Stimulated activated CD4-positive, alpha-beta T cell treated with anti-CD3 and anti-CD28 coated beads, Interleukin-4, amount 100 ng/mL, for 4 hours (primary cell): ENCODE measurements at regions not wholly inside any gene's neighbourhood (a gene's known extent, or its start where the extent isn't known, plus 50 kb on each side); places are given as distances from the start of the nearest gene placed in this dataset.
A peak's percentile ranks its signal among the peaks of the same experiment; 100 is the strongest.
"Not testable (repeated sequence)": the region's sequence is repeated elsewhere in the genome, so short reads cannot be mapped to it uniquely, and the experiment has no call there.

ENCODE experiments used
- DNase-seq, 2 experiments: peaks; one replicate each; pipeline ENCODE4 v3.0.0-alpha.2; 2020

DNA sequence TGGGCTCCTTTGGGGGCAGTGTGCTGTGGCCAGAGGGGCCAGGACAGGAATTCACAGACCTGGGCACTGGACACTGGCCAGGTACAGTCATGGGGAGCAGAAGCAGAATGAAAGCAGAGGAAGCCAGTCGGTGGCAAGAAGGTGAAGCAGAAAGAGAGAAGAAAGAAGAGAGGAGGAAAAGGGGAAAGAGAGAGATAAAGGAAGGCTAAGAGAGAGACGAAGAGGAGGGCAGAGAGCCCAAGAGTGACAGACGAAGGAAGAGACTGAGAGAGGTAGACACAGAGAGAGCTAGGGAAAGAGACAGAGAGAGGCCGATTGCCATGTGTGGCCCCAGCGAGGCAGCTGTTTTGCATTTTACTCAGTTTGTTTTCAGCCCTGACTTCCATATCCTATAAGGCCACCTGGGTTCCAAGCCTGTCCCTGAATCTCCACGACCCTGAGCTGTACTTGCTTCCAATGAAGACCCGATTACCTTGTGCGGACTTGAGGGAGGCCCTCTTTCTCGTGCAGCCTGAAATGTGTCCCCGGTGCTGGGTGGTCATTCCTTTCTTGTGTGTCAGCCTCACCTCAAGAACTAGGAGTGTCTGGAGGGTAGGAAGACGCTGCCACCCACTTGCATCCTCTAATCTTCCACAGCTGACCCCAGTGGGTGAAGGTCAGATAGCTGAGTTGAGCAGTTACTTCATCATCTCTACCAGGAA, 73.9 kb downstream of the LSM3 start:
- no peak for DNase-seq

DNA sequence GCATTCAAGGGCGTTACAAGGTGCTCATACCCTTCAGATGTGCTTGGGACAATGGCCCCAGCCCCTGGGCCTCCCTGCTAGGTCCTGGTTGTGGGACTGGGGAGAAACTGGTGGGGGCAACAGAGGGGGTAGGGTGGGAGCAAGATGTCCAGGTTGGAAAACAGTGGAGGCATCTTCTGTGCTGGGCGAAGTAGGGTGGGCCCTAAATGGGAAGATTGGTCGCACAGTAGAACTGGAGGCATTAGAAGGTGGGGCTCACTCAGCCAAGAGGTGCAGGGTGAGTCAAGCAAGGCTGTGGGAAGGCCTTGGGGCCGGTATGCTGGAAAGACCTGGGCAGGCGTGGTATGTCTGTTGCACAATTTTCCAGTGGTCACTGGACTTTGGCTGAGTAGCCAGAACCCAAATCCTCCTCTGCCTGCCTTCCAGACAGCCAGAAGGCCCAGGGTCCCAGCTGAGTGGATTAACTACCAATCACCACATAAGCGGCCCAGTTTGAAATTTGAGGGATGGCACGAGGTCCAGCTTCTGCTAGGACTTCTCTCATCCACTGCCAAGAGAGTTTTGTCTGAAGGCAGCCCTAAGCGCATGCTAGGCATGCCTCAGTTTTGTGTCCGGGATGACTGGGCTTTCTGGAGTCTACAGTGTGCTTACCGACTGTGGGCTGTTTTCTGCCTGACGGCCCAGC, 74.5 kb downstream of the LSM3 start:
- no peak for DNase-seq

DNA sequence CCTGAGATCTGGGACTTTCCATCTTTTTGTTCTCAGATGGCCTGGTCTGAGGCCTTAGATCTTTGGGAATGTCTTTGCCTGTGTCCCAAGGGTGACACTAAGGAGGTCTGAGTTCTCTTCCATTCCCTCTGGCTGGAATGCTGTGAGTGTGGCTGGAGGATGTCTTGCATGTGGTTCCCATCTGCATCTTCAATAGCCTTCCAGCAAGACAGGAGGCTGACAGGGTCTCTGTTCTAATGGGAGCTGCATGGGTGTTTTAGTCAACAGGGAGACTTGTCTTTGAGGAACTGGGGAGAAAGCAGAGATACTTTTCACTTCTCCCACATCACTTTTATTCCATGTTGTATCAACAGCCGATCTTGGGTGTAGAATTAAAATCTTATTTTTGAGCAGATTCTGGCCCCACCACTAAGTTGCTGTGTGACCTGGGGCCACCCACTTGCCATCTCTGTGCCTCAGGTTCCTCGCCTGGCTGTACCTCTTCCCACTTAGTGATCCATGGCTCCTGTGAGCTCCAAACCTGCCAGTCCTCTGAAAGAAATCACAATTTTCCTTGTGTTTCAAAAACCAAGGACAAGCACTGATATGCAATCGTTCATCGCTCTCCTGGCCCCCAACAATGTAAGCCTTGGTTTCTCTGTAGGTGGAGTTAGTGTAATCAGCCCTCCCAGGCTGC, 75.2 kb downstream of the LSM3 start:
- no peak for DNase-seq

- DNase-seq: no peak
These were observed 76.4 kb downstream of the LSM3 start for GRCh38 chr3:14254812-14255702.

DNA sequence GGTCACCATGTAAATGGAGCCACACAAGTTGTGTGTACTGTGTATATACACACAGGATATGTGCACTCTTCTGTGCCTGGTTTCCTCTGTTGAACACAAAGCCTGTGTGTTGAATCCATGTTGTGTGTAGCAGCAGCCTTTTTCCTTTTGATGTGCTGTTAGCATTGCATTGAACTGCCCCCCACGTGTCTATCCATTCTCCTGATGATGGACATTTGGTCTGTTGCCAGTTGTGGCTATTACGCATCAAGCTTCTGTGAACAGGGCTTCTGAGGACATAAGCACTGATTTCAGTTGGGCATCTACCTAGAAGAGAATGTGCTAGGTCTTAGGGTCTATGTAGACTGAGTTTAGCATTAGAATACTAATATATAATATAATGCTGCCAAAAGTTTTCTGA, 77.4 kb downstream of the LSM3 start:
- no peak for DNase-seq

GRCh38 chr3:14256561-14257342, 78.1 kb downstream of the LSM3 start:
- DNase-seq: no peak

GRCh38 chr3:14258906-14259904, 80.6 kb downstream of the LSM3 start:
- DNase-seq: no peak

- DNase-seq: no peak
These were observed 81.8 kb downstream of the LSM3 start for GRCh38 chr3:14260463-14260862.

DNA sequence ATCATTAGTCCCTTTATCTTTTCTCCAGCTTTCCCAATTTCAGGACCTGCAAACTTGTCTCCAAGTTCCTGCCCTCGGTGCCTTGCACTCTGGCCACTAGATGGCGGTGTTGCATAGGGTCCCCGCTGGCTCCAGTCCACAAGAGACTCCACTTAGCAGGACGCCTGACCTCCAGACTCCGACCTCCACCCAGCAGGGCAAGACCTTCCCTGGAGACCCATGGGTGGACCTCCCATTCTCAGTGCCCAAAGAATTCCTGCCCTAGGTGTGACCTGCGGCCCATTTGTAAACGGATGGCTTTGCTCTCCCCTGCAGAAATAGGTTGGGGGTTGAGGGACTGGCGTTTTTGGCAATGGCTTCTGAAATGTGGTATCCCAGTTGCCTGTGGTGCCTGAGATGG, 82.6 kb downstream of the LSM3 start:
- peak; percentile 63 to 75 for DNase-seq

DNA sequence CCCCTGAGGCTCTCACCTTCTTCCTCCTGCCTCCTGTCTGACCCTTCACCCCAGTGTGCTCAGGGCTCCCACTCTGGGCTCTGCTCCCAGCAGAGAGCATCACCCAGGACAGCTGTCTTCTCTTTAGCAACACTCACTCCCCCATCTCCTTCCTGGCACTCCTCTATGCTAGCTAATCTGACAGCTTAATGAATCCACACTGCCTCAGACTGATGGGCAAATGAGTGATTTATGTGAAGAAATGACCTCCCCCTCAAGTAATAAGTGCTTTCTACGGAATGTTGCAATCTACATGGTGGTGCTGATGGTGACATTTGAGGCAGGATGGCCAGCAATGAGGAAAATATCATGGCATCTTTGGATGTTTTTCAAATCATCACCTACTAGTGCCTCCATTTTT, 83.6 kb downstream of the LSM3 start:
- DNase-seq: no peak

DNA sequence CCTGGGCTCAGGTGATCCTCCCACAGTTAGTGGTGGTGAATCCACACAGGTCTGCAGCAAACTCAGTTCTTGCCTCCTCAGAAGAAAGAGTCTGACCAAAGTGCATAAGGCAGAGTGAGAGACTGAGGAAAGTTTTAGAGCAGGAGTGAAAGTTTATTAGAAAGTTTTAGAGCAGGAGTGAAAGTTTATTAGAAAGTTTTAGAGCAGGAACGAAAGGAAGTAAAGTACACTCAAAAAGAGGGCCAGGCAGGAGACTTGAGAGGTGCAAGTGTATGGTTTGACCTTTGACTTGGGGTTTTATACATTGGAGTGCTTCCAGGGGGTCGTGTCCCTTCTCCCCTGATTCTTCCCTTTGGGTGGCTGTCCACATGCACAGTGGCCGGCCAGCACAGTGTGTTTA, 84.2 kb downstream of the LSM3 start:
- DNase-seq: no peak

- DNase-seq: no peak
These were observed 84.8 kb downstream of the LSM3 start for GRCh38 chr3:14263317-14264005.

- no peak for DNase-seq
These were observed 86.8 kb downstream of the LSM3 start for GRCh38 chr3:14265246-14265962.

- no peak for DNase-seq
These were observed 87.7 kb downstream of the LSM3 start for GRCh38 chr3:14266361-14266760.

GRCh38 chr3:14267976-14268375, 89.4 kb downstream of the LSM3 start:
- DNase-seq: no peak

DNA sequence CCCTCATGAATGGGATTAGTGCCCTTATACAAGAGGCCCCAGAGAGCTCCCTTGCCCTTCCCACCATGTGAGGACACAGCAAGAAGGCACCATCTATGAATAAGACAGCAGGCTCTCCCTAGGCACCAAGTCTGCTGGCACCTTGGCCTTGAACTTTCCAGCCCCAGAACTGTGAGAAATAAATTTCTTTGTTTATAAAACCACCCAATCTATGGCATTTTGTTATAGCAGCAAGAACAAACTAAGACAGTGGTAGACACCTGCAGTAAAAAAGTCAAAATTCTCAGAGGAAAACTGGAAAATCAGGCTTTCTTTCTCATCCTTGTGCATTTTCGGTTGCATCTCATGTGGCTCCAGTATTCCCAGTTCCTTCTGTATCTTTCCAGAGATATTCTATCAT, 90.3 kb downstream of the LSM3 start:
- no peak for DNase-seq

DNA sequence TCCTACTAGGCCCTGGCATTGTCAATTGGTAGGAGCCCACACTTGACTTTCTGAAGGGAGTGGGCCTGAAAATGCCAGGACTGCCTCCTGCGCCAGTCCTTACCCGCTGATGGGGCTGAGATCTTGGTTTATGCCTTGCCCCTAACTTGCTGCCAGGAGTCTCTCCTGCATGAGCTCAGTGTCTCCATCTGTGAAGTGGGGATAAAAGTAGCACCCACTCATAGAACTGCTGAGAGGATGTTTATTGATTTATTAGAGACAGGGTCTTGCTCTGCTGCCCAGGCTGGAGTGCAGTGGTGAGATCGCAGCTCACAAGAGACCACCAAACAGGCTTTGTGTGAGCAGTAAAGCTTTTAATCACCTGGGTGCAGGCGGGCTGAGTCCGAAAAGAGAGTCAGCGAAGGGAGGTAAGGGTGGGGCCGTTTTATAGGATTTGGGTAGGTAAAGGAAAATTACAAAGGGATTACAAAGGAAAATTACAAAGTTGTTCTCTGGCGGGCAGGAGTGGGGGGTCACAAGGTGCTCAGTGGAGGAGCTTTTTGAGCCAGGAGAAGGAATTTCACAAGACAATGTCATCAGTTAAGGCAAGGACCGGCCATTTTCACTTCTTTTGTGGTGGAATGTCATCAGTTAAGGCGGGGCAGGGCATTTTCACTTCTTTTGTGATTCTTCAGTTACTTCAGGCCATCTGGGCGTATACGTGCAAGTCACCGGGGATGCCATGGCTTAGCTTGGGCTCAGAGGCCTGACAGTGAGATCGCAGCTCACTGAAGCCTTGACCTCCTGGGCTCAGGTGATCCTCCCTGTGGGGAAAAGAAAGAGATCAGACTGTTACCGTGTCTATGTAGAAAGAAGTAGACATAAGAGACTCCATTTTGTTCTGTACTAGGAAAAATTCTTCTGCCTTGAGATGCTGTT, 93.7 kb downstream of the LSM3 start:
- not testable (repeated sequence) for DNase-seq

GRCh38 chr3:14272959-14273560, 94.4 kb downstream of the LSM3 start:
- DNase-seq: not testable (repeated sequence)
